22Rv1 (cell line): ENCODE measurements at regions not wholly inside any gene's neighbourhood (a gene's known extent, or its start where the extent isn't known, plus 50 kb on each side); places are given as distances from the start of the nearest gene placed in this dataset.

Experiments
- CTCF ChIP-seq: fragments of 450-650 bp; IDR thresholded peaks from 2 replicates; pipeline ENCODE4 v1.5.1; 2017; ENCODE audit warnings: mild to moderate bottlenecking
- ZFX ChIP-seq: fragments of 450-650 bp; IDR thresholded peaks from 2 replicates; pipeline ENCODE4 v1.6.1; 2017; ENCODE audit warnings: antibody characterized with exemption, borderline replicate concordance

GRCh38 chr9:105131981-105132380, 112.5 kb upstream of the SLC44A1 start:
- no peak for TF ChIP-seq CTCF
- no peak for TF ChIP-seq ZFX
